H9 (cell line): ENCODE measurements at regions not wholly inside any gene's neighbourhood (a gene's known extent, or its start where the extent isn't known, plus 50 kb on each side); places are given as distances from the start of the nearest gene placed in this dataset.

Source experiments
- DNase-seq: peaks from one replicate; pipeline ENCODE4 v3.0.0-alpha.2; 2017
- H2AFZ ChIP-seq: one replicate; pipeline ENCODE4 v1.6.1; 2013; ENCODE audit warnings: mild to moderate bottlenecking, low read length, control low read depth, moderate library complexity
- H2AK5ac ChIP-seq: 2 replicates; pipeline ENCODE4 v1.6.1; 2013; ENCODE audit warnings: low read length, control low read depth, mixed read lengths; ENCODE audit not compliant: insufficient read length
- H2BK120ac ChIP-seq: one replicate; pipeline ENCODE4 v1.6.1; 2013; ENCODE audit warnings: low read depth, mild to moderate bottlenecking, low read length, control low read depth, inconsistent platforms; ENCODE audit not compliant: poor library complexity, severe bottlenecking
- H2BK12ac ChIP-seq: 2 replicates; pipeline ENCODE4 v1.6.1; 2013; ENCODE audit warnings: low read length, control low read depth, mixed read lengths, low read depth; ENCODE audit not compliant: insufficient read length
- H2BK15ac ChIP-seq: 2 replicates; pipeline ENCODE4 v1.6.1; 2013; ENCODE audit warnings: low read depth, low read length, control low read depth
- H2BK20ac ChIP-seq: one replicate; pipeline ENCODE4 v1.6.1; 2013; ENCODE audit warnings: low read depth, mild to moderate bottlenecking, low read length, control low read depth, inconsistent platforms; ENCODE audit not compliant: poor library complexity, severe bottlenecking
- H2BK5ac ChIP-seq: 2 replicates; pipeline ENCODE4 v1.6.1; 2013; ENCODE audit warnings: low read length, control low read depth, mixed read lengths; ENCODE audit not compliant: insufficient read length
- H3K14ac ChIP-seq: 2 replicates; pipeline ENCODE4 v1.6.1; 2013; ENCODE audit warnings: low read length, control low read depth; ENCODE audit not compliant: insufficient read depth
- H3K18ac ChIP-seq: 2 replicates; pipeline ENCODE4 v1.6.1; 2013; ENCODE audit warnings: low read depth, mild to moderate bottlenecking, mixed read lengths, low read length, control low read depth; ENCODE audit not compliant: insufficient read length
- H3K23ac ChIP-seq: 2 replicates; pipeline ENCODE4 v1.6.1; 2013; ENCODE audit warnings: low read length, control low read depth, mixed read lengths, low read depth; ENCODE audit not compliant: insufficient read length
- H3K23me2 ChIP-seq: 2 replicates; pipeline ENCODE4 v1.6.1; 2013; ENCODE audit warnings: low read depth, mild to moderate bottlenecking, mixed read lengths, low read length, control low read depth; ENCODE audit not compliant: insufficient read length, poor library complexity, severe bottlenecking
- H3K27ac ChIP-seq: 2 replicates; pipeline ENCODE4 v1.5.1; 2013; ENCODE audit warnings: low read length, control low read depth, mixed read lengths, low read depth; ENCODE audit not compliant: insufficient read length
- H3K27me3 ChIP-seq: 2 replicates; pipeline ENCODE4 v1.6.1; 2013; ENCODE audit warnings: low read length, control low read depth, inconsistent platforms; ENCODE audit not compliant: insufficient read depth
- H3K4ac ChIP-seq: 2 replicates; pipeline ENCODE4 v1.6.1; 2013; ENCODE audit warnings: low read depth, mild to moderate bottlenecking, control low read depth, inconsistent platforms, low read length, moderate library complexity
- H3K4me1 ChIP-seq: 2 replicates; pipeline ENCODE4 v1.6.1; 2013; ENCODE audit warnings: low read length, control low read depth, inconsistent platforms; ENCODE audit not compliant: insufficient read depth
- H3K4me2 ChIP-seq: 2 replicates; pipeline ENCODE4 v1.6.1; 2013; ENCODE audit warnings: low read length, control low read depth, mixed read lengths; ENCODE audit not compliant: insufficient read length, insufficient read depth
- H3K56ac ChIP-seq: 2 replicates; pipeline ENCODE4 v1.6.1; 2013; ENCODE audit warnings: low read depth, mild to moderate bottlenecking, mixed read lengths, low read length, control low read depth; ENCODE audit not compliant: insufficient read length
- H3K79me1 ChIP-seq: 2 replicates; pipeline ENCODE4 v1.6.1; 2013; ENCODE audit warnings: low read depth, mild to moderate bottlenecking, moderate library complexity, low read length, control low read depth, inconsistent platforms; ENCODE audit not compliant: insufficient read depth, poor library complexity, severe bottlenecking
- H3K79me2 ChIP-seq: 2 replicates; pipeline ENCODE4 v1.6.1; 2013; ENCODE audit warnings: low read length, control low read depth, inconsistent platforms; ENCODE audit not compliant: insufficient read depth
- H3K9ac ChIP-seq: 2 replicates; pipeline ENCODE4 v1.6.1; 2013; ENCODE audit warnings: low read length, control low read depth, mixed read lengths; ENCODE audit not compliant: insufficient read length; ENCODE audit errors: extremely low read depth
- H3K9me3 ChIP-seq: one replicate; pipeline ENCODE4 v1.6.1; 2013; ENCODE audit warnings: low read depth, low read length, inconsistent platforms; ENCODE audit not compliant: control insufficient read depth
- H3T11ph ChIP-seq: one replicate; pipeline ENCODE4 v1.6.1; 2013; ENCODE audit warnings: mild to moderate bottlenecking, low read length, control low read depth, inconsistent platforms
- H4K20me1 ChIP-seq: one replicate; pipeline ENCODE4 v1.6.1; 2013; ENCODE audit not compliant: control insufficient read depth, insufficient read length, insufficient read depth
- H4K5ac ChIP-seq: 2 replicates; pipeline ENCODE4 v1.6.1; 2013; ENCODE audit warnings: low read depth, mild to moderate bottlenecking, mixed read lengths, low read length, control low read depth; ENCODE audit not compliant: insufficient read length
- H4K8ac ChIP-seq: replicated peaks from 2 replicates; pipeline ENCODE4 v1.6.1; 2013; ENCODE audit warnings: low read length, control low read depth, mixed read lengths, low read depth; ENCODE audit not compliant: insufficient read length
- H4K91ac ChIP-seq: 2 replicates; pipeline ENCODE4 v1.6.1; 2013; ENCODE audit warnings: low read depth, mild to moderate bottlenecking, moderate library complexity, mixed read lengths, low read length, control low read depth; ENCODE audit not compliant: insufficient read length
- H3K27ac Mint-ChIP-seq, 3 experiments: 2 replicates in 2 of 3; 3 replicates in 1 of 3; pipeline ENCODE4 v1.8.0; 2020 to 2021; ENCODE audit warnings: mixed read lengths in 3 of 3, mild to moderate bottlenecking in 1 of 3, moderate library complexity in 1 of 3
- H3K27me3 Mint-ChIP-seq: 2 replicates; pipeline ENCODE4 v1.8.0; 2021; ENCODE audit warnings: low read depth, mild to moderate bottlenecking, moderate library complexity, mixed read lengths
- H3K36me3 Mint-ChIP-seq, 3 experiments: 2 replicates in 2 of 3; 3 replicates in 1 of 3; pipeline ENCODE4 v1.8.0; 2020 to 2021; ENCODE audit warnings: low read depth in 3 of 3, mixed read lengths in 3 of 3; ENCODE audit not compliant: insufficient read depth in 1 of 3
- H3K4me1 Mint-ChIP-seq, 2 experiments: 2 replicates each; pipeline ENCODE4 v1.8.0; 2020; ENCODE audit warnings: mixed read lengths in 2 of 2
- H3K4me3 Mint-ChIP-seq, 2 experiments: 2 replicates in 1 of 2; 3 replicates in 1 of 2; pipeline ENCODE4 v1.8.0; 2020 to 2021; ENCODE audit warnings: mild to moderate bottlenecking in 2 of 2, mixed read lengths in 2 of 2, moderate library complexity in 1 of 2
- H3K9me3 Mint-ChIP-seq, 2 experiments: 2 replicates in 1 of 2; 3 replicates in 1 of 2; pipeline ENCODE4 v1.8.0; 2020; ENCODE audit warnings: mild to moderate bottlenecking in 2 of 2, mixed read lengths in 2 of 2, moderate library complexity in 1 of 2
- WGBS: extraction: QIAGEN DNeasy Blood & Tissue Kit; methylation state at CpG from one replicate; pipeline ENCODE4 v1.1.7; 2013; ENCODE audit warnings: missing lambda C conversion rate, low lambda C conversion rate, mixed read lengths; ENCODE audit not compliant: insufficient read length; ENCODE audit errors: extremely low coverage; 5-methylcytosine and 5-hydroxymethylcytosine counted together
- TF ChIP-seq, protein P1 (sequence below): fragments of 200-600 bp; sonication (generic); conservative IDR thresholded peaks from 3 replicates; pipeline ENCODE4 v1.8.0; 2021; ENCODE audit warnings: antibody characterized with exemption, mild to moderate bottlenecking

DNA sequence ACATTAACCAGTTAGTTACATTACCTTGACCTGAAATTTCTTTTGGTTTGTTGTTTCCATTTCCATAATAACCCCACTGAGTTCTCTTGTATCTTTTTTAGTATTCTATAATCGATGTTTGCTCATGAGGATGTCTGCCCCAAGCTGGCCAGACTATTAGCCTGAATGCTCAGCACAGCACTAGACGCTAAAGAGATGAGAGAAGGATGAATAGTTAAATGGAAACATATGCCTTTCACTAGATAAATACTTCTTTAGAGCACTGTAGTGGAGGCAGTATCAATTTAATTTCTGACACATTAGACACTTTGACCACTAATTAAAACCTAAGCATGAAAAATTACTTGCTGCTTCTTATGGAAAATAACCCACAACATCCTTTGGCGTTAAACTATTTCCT is 654.9 kb upstream of the KCNMB2 start:
- H3K18ac ChIP-seq: no peak overlapping the region
- no peak overlapping the region for H3K4ac ChIP-seq
- no peak overlapping the region for H3K56ac ChIP-seq
- H3K4me1 Mint-ChIP-seq: no peaks in the 10 kb centered on the region
- H2BK20ac ChIP-seq: no peak overlapping the region
- no peaks in the 10 kb centered on the region for H4K20me1 ChIP-seq
- TF ChIP-seq, protein P1, sequence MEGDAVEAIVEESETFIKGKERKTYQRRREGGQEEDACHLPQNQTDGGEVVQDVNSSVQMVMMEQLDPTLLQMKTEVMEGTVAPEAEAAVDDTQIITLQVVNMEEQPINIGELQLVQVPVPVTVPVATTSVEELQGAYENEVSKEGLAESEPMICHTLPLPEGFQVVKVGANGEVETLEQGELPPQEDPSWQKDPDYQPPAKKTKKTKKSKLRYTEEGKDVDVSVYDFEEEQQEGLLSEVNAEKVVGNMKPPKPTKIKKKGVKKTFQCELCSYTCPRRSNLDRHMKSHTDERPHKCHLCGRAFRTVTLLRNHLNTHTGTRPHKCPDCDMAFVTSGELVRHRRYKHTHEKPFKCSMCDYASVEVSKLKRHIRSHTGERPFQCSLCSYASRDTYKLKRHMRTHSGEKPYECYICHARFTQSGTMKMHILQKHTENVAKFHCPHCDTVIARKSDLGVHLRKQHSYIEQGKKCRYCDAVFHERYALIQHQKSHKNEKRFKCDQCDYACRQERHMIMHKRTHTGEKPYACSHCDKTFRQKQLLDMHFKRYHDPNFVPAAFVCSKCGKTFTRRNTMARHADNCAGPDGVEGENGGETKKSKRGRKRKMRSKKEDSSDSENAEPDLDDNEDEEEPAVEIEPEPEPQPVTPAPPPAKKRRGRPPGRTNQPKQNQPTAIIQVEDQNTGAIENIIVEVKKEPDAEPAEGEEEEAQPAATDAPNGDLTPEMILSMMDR: no peak
- no peaks in the 10 kb centered on the region for H3K27me3 Mint-ChIP-seq
- no CpG with 5 or more reads among the region's 3 CpGs for WGBS
- H4K91ac ChIP-seq: no peak overlapping the region
- no peak overlapping the region for H3K23ac ChIP-seq
- no peak overlapping the region for H4K5ac ChIP-seq
- no peaks in the 10 kb centered on the region for H3K23me2 ChIP-seq
- H4K8ac ChIP-seq: no peak overlapping the region
- no peak overlapping the region for H3K4me3 Mint-ChIP-seq
- no peaks in the 10 kb centered on the region for H3K36me3 Mint-ChIP-seq
- H3K9ac ChIP-seq: no peak overlapping the region
- H3K27ac ChIP-seq: no peak overlapping the region
- DNase-seq: no peak
- H2AFZ ChIP-seq: no peak overlapping the region
- H3T11ph ChIP-seq: no peak overlapping the region
- no peak overlapping the region for H3K27ac Mint-ChIP-seq
- no peaks in the 10 kb centered on the region for H3K79me2 ChIP-seq
- H2BK12ac ChIP-seq: no peak overlapping the region
- no peak overlapping the region for H2AK5ac ChIP-seq
- H3K9me3 Mint-ChIP-seq: no peaks in the 10 kb centered on the region
- H3K14ac ChIP-seq: no peak overlapping the region
- H3K4me2 ChIP-seq: no peak overlapping the region
- H2BK15ac ChIP-seq: no peak overlapping the region
- H3K9me3 ChIP-seq: no peaks in the 10 kb centered on the region
- no peak overlapping the region for H2BK5ac ChIP-seq
- no peaks in the 10 kb centered on the region for H3K4me1 ChIP-seq
- H3K79me1 ChIP-seq: no peaks in the 10 kb centered on the region
- H2BK120ac ChIP-seq: no peak overlapping the region
- no peaks in the 10 kb centered on the region for H3K27me3 ChIP-seq
